Anterior cingulate cortex (tissue), 58 donors: ENCODE measurements at regions not wholly inside any gene's neighbourhood (a gene's known extent, or its start where the extent isn't known, plus 50 kb on each side); places are given as distances from the start of the nearest gene placed in this dataset.

Source experiments
- DNase-seq, 58 donors: peaks; one replicate each; lab custom pipeline; 2025; lab: John Stamatoyannopoulos, UW

DNA sequence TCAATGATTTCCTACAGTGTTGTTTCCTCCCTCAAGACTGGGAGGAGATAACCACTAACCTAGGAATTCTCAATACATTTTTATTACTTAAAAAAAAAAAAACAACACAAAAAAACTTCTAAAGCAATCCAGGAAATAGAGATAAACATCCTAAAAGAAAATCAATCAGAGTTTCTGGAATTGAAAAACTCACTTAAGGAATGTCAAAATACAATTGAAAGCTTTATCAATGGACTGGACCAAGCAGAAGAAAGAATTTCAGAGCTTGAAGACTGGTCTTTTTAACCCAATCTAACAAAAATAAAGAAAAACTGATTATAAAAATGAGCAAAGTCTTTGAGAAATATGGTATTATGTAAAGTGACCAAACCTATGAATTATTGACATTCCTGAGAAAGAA is 394.1 kb downstream of the XPNPEP1 start:
- DNase-seq: no peak

DNA sequence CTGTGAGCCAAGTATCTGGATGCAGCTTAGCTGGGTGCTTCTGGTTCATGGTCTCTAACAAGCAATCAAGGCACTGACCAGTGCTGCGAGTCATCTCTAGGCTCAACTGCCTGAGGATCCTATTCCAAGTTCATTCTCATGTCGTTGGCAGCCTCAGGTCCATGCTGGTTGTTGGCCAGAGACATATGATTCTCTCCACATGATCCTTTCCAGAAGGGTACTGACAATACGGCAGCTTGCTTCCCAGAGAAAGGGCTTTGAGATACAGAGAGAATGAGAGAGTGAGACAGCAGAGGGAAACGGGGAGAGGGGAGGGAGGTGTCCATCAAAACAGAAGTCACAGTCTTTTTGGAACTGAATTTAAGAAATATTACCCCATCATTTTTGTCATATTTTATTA is 405.6 kb downstream of the XPNPEP1 start:
- DNase-seq: no peak

DNA sequence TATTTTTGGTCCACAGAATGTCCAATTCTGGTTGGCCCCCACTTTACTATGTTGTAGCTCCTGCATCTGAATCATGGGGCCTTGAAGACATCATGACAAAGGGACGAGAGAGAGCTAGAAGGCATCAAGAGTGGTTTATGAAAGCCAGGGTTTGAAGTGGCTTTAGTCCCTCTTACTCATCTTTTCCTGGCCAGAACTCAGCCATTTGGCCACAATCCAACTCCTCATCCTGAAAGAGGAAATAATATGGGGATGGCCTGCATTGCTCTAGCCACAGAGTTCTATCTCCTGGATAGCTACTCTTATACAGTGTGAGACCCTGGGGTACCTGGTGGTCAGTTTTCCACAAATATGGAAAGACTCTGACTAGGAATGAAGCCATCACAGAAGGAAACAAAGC is 418.9 kb downstream of the XPNPEP1 start:
- no peak for DNase-seq

DNA sequence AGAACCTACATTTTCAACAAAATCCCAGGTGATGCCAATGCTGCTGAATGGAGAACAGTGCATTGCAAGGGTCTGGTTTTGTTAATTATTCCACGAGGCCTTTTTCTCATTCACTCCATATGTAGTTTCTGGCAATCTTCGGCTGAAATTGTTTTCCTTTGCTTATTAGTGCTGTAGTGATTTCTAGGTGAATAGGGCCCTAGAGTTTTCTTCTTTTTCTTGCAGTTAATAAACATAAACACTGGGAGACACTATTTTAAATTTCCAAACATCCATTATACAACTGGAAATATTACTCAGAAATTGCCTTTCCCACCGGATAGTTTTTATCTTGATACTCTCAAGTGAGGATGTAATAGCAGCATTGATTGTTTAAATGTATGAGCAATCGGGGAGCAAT is 435.6 kb downstream of the XPNPEP1 start:
- DNase-seq: no peak

DNA sequence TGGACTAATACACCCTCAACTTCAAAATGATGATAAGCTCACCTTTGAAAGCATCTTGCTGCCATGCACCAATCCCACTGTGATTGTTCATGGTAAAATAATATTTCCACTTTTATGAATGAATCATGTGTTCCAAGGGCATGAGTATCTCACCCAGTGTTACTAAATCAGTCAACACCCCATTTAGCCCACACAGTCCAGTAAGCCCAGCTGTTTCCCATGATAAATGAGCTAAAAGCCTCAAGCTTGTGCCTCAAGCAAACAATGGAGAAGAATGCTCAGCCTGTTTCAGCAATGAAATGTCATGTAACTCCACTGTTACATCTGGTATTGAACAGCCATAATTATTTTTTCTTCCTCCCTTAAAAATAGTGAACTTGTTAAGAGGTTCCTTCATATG is 442.5 kb downstream of the XPNPEP1 start:
- no peak for DNase-seq

DNA sequence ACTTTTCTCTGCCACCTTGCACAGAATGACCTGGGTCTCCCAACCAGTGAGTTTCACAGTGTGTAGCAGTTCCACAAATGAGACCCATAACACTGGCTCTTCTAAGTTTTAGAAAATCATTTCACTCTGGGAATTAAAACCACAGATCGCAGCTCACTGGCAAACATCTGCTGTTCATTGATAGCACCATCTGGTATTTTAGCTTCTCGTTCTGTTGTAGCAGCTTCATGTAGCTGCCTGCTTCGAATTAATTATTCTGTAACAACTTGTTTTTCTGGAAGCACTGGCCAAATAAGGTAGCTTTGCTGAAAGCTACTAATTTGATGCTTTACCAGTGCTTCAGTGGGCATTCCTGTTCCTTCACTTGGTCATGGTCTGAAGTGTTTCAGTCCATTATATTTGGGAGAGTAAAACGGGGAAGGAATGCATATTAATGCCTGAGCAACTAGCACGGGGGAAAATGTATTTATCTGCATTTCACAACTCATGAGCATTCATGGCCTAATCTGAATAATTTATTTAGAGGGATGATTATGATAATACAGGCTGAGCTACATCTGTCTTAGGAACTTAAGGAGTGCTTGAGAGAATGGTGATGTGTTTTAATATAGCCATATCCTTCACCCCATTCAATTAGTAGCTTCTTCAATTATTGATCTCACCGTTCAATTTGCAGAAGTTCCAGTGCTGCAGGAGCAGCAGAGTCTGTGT is 447.4 kb downstream of the XPNPEP1 start:
- peak in 2 of 58 donors; percentile 2 to 16 for DNase-seq

DNA sequence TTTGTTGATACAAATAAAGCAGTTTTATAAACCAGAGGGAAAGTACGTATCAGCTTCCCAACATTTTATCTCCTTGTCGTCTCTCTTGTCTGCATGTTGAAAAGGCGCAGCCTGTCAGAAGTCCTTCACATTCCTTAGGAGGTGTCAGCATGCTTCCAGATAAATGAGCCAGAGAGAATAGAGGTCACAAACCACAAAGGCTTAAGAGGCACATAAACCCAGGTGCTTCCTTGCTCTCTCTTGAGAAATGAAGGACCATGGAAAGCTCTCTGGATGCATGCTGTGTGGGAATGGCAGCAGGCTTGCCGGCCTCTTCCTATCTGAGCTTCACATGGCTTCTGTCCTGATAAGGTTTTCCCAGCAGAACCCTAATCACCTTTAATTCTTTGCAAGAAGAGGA is 448.5 kb downstream of the XPNPEP1 start:
- no peak for DNase-seq

DNA sequence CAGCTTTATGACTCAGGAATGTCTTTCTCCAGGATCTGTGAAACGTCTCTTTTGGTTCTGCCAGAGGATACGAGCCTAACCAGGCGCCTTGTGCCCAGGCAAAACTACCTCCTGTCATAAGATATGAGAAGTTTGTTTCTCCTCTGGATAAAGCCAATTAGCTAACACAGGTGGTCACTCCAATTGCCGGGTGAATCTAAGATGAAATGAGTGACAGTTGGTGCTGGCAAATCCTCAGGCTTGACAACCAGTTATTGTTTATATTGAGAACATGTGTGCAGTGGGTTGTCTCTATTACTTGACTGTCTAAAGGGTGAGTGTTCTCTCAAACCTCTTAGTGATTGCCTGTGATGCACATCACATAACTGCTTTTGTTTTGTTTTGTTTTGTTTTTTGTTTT is 449.1 kb downstream of the XPNPEP1 start:
- DNase-seq: no peak

DNA sequence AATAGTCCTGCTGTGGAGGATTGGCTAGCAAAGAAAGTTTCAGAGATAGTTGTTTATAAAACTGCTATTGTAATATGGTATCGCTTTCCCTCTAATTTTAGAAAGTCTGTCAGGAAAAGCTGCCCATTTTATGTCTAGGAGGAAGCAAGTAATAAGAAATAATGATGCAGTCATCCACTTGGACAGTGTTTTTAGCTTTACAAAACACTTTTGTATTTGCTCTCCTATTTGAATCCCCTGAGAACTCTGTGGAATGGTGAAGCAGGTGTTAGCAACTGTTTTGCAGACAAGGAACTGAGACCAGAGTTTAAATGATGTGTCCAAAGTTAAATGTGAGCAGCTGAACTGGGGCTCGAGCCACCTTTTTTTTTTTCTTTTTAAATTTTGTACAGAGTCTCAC is 455.8 kb downstream of the XPNPEP1 start:
- no peak for DNase-seq

DNA sequence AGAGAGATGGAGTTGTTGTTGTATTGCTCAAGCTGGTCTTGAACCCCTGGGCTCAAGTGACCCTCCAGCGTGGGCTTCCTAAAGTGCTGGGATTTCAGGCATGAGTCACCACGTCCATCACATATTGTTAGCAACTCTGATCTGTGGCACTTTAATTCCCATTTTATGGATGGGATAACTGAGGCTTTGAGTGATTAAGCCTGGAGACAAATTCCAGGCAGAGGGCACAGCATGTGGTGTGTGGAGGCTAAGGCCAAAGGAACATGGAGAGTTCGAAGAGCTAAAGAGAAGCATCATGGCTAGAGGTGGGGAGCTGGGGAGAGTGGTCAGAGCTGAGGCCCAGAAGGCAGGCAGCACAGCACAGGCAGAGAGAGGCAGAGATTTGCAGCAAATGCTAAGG is 458.4 kb downstream of the XPNPEP1 start:
- DNase-seq: no peak

DNA sequence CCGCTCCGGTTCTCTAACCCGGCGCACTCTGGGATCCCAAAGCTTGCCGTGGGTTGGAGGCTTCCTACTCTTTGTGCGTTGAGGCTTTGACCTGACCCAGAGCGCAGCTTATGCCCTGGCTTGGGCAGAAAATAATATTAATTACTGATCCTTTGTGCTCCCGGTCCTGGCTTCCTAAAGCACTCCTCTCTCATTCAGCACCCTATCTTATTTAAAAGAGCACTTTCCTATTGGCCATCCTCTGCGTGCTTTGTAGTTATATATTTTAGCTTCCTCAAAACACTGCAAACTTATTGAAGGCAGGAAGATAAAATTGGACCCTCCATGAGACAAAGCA is 466.0 kb downstream of the XPNPEP1 start:
- no peak for DNase-seq

DNA sequence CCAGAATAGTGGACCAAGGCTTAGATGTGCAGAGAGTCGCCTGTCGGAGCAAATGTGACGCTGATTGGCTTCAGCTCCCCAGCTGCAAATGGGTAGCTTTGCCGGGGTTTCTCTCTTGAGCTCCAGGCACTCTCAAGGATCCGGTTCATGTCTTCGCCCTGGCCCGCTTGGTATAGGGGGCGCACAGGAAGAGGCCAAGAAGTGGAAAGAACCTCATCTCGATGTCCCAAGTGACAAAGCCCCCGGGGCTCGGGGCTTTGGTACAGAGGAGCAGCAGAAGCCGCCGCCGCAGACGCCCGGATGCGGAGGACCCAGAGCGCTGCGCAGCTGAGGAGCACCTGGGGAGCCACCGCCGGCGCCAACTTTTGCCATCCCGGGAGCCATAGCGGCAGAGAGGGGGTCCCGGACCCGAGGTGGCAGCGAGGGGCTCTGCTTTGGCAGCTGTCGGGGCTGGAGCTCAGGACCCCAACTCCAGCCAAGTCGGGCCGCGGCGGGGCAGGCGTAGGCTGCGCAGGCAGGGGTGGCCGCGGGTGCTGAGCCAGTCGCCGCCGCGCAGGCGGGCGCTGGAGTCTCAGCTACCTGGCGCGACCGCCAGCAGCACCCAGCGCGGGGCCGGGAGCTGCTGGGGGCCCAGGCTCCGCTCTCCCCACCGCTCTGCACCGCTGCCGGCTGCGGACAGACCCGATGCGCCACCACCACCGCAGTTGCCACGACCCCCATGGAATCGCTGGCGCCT is 466.6 kb downstream of the XPNPEP1 start:
- peak in 2 of 58 donors; percentile 1 to 2 for DNase-seq

DNA sequence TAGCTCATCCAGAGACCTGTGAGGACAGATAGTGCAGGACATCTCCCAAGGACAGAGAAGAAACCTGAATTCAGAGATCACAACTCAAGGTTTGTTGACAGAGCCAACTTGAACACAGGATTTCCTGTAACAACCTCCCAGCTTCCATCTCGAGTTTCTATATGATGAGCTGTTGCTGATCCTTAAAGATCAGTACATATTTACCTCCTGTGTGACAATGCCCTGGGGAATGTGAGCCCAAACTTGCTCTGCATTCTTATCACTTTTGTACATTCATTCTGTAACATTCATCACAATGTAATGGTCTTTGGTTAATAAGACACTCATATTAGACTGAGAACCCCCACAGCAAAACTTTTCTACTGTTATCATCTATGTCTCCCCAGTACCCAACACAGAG is 468.6 kb downstream of the XPNPEP1 start:
- no peak for DNase-seq

DNA sequence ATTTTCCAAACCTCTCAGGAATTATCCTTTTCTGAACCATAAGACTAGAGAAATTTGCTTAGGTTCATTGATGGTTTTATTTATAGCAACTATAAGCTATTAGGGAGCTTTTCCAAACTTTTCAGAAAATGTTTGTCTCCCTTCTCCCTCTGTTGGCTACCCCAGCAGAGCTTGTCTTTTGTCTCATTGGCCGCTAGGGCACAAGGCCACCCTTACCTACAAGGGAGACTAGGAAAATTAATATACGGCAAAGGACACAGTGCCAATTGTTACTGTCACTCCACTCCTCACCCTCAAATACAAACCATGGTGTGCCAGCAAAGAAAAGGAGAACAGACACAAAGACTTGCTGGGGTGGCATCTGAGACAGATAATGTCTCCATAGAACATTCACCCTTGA is 471.4 kb downstream of the XPNPEP1 start:
- no peak for DNase-seq

DNA sequence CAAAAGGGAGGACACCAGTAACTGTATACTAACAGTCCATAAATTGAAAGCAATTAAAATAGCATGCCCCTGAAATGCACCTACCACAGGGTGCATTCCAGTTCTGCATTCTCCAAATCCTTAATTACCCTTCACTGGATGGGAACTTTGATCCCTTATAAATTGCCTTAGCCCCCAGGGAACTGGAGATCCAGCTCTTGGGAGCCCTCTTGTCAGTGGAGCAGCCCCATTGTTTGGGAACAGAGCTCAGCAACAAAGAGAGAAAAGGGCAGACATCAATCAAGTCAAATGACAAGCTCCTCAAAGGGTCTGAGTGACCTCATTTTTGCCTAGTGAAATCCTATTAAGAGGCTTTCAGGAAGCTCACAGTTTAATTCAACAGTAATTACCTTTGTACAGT is 472.6 kb downstream of the XPNPEP1 start:
- DNase-seq: no peak

DNA sequence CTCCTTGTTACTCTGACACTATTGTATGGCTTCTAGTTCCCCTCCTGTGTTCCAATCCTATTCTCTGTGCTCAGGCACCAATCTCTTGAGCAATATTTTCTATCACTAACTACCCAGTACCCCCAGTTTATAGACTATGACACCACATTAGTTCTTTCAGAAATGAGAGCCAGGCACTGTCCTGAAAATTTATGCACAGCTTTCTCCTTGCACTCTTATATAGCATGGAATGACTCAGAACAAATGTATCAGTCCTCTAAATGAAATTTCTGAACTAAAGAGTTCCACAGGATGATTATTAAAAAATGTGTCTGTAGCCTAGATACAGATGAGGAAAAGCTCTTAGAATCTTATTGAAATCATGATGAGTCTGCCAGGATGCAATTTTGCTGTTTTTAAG is 489.9 kb downstream of the XPNPEP1 start:
- no peak for DNase-seq

DNA sequence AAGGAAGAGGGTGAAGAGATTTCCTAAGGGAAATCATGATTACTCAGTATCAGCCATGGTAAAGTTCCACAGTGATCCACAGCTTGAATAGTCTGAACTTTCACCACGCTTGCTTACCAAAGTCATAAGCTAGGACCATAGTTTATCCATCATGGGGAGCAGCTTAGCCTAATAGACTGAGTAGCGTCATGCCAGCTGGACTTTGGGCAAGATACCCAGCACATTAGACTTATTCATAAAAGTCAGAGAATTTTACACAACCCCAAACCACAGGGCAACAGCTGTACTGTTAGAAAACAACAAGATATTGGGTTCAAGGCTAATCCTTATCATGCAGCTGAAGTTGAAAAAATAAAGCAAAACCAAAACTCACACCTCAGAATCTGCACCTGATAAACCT is 491.0 kb downstream of the XPNPEP1 start:
- DNase-seq: no peak

DNA sequence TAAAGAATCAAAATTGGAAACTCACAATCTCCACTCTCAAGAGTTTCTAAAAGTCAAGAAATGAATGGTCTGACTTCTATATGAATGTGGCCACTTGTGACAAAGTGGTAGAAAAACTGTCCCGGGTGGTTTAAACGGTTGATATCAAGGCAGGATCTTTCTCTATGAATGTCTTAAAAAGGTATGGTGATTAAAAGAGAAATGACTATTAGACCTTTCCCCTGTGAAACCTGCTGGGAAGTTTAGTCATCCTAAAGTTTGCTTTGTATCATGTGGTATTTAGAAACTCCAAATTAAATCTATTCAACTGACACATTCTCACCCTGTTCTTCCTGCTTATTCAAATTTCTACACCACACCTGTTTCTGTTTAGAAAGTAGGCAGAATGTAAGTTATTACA is 492.5 kb downstream of the XPNPEP1 start:
- DNase-seq: no peak

DNA sequence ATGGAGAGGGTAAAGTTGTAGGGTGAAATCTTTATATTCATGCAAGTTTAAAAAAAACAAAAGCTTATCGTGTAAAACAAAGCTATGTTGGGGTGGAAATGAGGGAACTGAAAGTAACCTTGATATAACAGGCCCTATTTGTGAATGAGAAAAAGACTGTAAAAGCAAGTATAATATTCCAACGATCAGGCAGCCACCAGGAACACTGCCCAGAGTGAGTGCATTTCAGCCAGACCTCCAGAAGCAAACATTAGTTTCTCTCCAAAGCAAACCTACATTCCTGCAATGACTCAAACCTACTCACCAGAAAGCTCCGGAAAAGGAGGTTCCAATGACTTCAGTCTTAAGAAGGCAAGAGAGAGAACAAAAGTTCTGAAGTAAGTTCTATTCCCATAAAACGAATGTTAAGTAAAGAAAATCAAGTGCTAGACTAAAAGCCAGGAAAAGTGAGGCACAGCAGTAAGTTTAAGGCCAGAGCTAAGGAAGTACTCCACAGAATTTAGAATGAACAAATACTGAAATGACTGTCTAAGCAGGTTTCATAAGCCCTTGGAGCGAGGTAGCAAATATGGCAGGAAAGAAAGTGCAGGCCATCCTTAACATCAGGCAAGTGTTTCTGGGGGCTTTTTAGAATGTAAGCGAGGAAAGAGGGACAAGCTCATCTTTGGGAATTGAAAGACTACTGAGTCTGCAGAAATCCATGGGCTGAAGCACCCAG is 493.1 kb downstream of the XPNPEP1 start:
- DNase-seq: no peak

DNA sequence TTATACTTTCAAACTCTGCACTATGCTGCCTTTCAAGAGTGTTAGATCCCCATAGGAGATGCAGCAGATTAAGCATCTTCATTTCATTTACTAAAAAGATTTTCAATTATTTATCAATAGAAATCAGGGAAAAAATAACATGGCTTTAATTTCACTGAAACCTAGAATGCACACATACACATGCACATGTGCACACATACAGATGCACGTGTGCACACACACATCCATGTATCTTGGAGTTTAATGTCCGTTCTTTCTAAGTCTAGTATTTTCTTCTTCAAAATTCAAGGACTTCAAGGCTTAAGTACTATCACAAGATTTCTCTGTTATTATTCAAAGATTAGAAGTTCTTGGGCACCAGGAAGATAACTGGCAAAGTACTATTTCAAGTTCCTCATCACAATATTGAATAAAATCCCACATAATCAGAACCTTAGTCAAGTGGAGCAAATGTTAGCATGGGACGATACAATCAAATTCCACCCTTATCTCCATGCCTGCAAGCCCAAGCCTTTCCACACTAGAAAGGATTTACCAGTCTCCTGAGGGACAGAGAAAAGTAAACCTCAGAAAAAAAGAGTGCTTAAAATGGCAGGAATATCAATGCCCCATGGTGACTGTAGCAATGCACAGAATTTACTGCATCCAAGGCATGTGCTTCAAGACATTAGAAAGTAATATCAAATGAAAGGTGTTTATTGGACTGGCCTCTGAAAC is 494.4 kb downstream of the XPNPEP1 start:
- no peak for DNase-seq

DNA sequence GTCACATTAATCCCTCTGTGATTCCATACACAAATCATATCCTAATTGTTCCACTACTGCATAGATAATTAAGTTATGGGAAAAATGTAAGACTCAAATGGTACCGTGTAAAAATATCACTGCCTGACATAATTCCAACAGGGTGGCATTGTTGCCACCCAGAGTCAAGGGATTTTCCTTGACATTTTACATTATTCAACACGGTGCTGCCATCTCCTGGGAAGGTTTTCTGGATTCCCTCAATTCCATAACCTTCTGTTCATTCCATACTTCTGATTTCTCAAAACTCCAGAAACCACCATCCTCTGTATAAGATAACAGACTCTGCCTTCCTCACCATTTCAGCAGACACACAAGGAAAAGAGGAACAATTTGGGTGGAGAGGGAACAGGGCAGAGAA is 495.9 kb downstream of the XPNPEP1 start:
- peak in 2 of 58 donors; percentile 0 to 1 for DNase-seq
